GM13977 (cell line): ENCODE measurements at regions not wholly inside any gene's neighbourhood (a gene's known extent, or its start where the extent isn't known, plus 50 kb on each side); places are given as distances from the start of the nearest gene placed in this dataset.

Experiments used
- DNase-seq: peaks from one replicate; pipeline ENCODE4 v3.0.0; 2012; ENCODE audit warnings: low spot score
- in situ Hi-C: fragments of 300-500 bp; cut with MboI; formaldehyde crosslinking; loops from one replicate; pipeline ENCODE4 v1.12.0; 2022; ENCODE audit warnings: low sequenced_read_pairs, low pct_unique_long_range_greater_than_20kb, mixed read lengths, inconsistent platforms; ENCODE audit not compliant: unreplicated experiment
- TF ChIP-seq, protein P1 (sequence below): IDR thresholded peaks from 2 replicates; pipeline ENCODE4 v1.5.1; 2012; ENCODE audit warnings: mild to moderate bottlenecking, control low read depth; ENCODE audit not compliant: insufficient read depth; ENCODE audit errors: extremely low read depth, missing control alignments

- no peak for DNase-seq
- in situ Hi-C loops: no loop called here
- TF ChIP-seq, protein P1, sequence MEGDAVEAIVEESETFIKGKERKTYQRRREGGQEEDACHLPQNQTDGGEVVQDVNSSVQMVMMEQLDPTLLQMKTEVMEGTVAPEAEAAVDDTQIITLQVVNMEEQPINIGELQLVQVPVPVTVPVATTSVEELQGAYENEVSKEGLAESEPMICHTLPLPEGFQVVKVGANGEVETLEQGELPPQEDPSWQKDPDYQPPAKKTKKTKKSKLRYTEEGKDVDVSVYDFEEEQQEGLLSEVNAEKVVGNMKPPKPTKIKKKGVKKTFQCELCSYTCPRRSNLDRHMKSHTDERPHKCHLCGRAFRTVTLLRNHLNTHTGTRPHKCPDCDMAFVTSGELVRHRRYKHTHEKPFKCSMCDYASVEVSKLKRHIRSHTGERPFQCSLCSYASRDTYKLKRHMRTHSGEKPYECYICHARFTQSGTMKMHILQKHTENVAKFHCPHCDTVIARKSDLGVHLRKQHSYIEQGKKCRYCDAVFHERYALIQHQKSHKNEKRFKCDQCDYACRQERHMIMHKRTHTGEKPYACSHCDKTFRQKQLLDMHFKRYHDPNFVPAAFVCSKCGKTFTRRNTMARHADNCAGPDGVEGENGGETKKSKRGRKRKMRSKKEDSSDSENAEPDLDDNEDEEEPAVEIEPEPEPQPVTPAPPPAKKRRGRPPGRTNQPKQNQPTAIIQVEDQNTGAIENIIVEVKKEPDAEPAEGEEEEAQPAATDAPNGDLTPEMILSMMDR: no peak
Observed at GRCh38 chr22:48393041-48393370, 1434.7 kb downstream of the BRD1 start.

GRCh38 chr22:48391820-48392219 lies 1435.9 kb downstream of the BRD1 start:
- no peak for DNase-seq
- TF ChIP-seq, protein P1: no peak
- in situ Hi-C loops: no loop called here

GRCh38 chr22:48391171-48391711 lies 1436.4 kb downstream of the BRD1 start:
- in situ Hi-C loops: no loop called here
- no peak for DNase-seq
- TF ChIP-seq, protein P1: no peak

DNA sequence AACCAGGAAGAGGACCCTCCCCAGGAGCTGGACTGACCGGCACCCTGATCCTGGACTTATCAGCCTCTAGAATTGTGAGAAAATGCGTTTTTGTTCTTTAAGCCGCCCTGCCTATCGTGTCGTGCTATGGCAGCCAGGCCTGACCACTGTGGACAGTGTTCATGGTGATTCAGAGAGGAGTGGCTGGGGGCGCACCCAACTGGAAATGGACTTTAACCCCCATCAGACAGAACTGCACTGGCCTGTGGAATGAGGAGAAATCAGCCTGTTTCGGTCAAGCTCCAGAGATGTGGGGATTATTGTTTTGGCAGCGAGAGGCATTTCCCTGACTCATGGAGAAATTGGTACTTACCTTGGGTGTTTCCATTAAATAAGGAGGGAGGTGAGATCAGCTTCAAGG lies 1437.8 kb downstream of the BRD1 start:
- TF ChIP-seq, protein P1: no peak
- in situ Hi-C loops: no loop called here
- DNase-seq: no peak

DNA sequence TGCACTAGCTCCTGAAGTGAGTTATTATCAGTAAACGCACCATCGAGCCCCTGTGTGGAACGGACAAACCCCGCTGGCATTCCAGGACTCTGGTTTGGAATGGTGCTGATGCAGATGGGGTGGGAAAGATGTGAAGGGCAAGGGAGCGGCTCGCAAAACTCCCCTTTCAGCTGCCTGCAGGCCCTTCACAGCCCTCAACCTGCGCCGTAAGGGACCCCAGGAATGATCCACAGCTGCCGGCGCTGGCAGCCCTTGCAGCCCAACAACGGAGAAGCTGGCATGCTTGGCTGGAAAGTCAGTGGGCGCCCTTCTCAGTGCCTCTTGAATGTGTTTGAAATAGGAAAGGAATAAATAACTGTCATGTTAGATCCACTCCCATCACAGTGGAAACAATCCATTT lies 1445.5 kb downstream of the BRD1 start:
- in situ Hi-C loops: no loop called here
- DNase-seq: no peak
- TF ChIP-seq, protein P1: no peak

DNA sequence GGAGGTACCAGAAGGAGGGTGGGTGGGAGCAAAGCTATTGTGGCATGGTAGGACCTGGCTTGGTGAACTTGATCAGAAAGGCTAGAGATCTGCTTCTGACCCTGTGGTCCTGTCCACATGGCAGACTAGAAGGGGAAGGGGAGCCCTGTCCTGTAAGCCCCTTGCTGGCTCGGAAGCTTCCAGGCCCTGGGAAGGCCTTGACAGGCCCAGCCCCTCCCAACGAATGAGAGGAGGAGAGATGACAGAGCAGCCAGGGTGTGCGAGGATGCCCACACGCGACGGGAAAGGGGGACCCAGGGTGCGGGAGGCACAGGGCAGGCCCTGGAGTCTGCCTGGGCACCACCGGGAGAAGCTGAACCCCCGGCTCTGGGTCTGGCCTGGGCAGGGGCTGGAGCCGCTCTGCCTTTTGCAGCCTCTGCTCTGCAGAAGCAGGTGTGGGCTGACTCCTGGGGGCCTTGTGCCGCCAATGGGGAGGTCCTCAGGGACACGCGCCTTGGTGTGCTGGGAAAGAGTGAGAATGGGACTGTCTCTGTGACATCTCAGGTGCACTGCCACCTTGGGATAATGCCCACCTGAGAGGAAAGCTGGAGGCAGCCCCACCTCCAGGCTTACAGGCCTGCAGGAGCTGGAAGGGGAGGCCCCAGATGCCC lies 1447.5 kb downstream of the BRD1 start:
- in situ Hi-C loops: no loop called here
- TF ChIP-seq, protein P1: no peak
- DNase-seq: no peak
